RKO (cell line): ENCODE measurements at regions not wholly inside any gene's neighbourhood (a gene's known extent, or its start where the extent isn't known, plus 50 kb on each side); places are given as distances from the start of the nearest gene placed in this dataset.

Experiments
- DNase-seq: peaks from one replicate; pipeline ENCODE4 v3.0.0-alpha.2; 2016; ENCODE audit warnings: low spot score

GRCh38 chr4:77367638-77368037, 210.6 kb downstream of the CCNG2 start:
- DNase-seq = no peak

DNA sequence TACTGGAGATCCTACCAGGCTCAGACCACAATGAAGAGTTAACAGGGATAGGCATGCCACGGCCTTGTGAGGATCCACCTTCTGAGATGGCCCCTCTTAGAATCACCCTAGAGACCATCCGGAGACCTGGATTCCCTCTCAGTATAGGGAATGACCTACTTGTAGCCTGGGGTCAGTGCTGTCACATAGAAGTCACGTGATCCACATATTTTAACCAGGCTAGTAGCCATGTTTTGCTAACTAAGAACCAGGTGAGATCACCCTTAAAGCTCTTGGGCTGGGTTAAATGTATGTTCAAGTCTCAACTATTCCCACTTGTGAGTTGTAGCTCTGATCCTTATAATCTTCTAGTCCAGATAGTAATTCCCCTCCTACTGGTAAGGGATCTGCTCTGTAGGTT, 215.4 kb downstream of the CCNG2 start:
- no peak for DNase-seq

GRCh38 chr4:77375866-77376607, 219.0 kb downstream of the CCNG2 start:
- no peak for DNase-seq

- DNase-seq = no peak
These were observed 219.9 kb downstream of the CCNG2 start for GRCh38 chr4:77376788-77377460.

DNA sequence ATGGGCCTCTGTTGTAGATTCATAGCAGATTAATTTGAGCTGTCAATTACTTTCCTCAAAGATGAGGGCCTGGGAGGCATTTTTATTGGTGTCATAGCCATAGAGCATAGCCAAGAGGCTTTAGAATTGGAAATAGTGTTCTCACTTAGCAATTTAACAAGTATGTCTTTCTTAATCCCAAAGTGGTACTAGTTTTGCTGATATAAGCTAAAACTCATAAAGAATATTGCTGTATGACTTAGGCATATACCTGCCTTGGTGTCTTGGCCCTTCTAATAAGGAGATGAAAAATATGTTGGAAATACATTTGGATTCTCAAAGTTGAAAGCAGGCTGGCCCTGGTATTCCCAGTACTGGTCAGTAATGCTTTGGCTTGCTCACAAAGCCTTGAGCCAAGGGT, 221.5 kb upstream of the CXCL13 start:
- no peak for DNase-seq

DNA sequence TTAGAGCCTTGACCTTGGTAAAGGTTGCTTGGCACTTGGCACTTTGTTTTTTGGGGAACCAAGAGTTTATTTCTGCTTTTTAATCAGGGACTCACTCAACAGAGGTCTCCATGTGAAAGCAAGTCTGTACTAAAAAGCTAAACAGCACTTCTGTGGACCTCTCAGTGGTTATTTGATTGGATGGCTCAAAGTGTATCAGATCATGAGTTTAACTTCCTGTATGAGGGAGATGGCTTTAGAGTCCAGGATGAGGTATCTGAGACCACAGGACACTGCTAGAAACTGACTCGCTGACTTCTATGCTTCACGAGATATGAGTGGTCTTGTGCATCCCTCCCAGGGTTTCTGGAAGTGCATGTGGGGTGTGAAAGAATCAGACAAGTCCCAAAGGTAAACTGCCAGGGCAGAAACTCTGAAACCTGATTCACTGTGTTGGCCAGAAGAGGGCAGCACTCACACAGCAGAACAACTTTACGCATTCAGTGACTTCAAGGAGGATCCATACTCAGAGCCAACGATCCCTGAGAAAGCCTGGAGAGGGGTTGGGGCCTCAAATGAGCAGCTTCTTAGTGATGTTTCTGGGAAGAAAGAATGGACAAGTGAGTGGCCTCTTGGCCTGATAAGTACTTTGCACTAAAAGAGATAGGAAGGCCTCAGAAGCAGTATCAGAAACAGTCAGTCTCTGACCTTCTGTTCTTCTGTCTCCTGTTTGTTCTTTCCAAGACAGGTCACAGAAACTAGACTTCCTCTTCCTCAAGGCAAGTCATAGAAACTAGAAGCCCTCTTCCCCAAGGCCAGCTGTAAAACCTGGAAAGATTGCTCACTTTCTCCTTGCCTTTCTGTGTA, 220.3 kb upstream of the CXCL13 start:
- peak; percentile 71 for DNase-seq

DNA sequence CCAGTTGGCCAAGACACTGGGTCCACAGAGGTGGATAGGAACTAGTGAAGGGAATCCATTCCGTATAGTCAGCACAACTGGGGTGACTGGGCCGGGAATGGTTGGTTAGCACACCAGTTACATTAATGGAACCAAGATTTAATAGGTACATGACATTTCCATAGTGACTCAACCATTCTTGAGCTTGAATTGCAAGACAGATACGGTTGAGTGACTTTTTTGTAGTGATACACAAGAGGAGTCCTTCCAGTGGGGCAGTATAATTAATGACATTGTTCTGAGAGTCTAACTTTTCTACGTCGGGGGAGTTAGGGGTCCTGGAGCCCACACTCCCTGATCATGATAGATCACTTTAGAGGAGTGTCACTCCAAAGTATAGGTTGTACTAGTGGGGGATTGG, 211.6 kb upstream of the CXCL13 start:
- no peak for DNase-seq

DNA sequence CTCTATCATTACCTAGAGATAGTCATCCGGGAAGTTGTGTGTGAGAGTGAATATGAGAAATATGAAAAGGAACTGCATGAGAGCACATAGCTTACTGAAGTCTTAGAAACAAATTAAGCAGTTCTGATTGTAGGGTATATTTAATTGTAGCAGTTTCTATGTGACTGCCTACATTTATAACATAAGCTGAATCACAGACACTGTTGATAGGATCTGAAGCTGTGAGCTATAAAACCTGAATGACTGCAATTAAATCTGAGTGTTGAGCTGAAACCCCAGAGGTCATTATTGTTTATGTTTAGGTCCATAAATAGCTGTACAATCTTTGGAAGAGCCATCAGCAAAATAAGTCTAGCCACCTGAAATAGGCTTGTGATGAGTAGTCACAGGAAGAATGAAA, 210.1 kb upstream of the CXCL13 start:
- DNase-seq = no peak

DNA sequence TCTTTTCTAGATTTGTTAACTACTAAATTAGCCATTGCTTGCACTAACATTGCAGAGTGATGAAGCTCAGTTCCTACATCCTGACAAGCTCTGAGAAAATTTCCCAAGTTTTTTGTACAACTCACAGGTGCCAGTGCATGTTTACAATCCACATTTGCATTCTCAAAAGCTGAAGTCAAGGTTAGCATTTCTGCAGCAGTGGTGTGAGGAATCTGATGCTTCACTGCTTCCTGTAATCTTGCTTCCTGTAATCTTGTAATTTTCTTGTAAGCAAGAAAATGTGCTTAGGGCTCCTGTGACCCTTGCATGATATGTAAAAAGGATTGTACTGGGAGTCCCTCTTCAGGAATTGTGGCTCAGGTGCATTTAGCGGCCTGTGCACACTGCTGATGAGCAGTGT, 207.4 kb upstream of the CXCL13 start:
- DNase-seq = no peak

- DNase-seq = no peak
These were observed 205.8 kb upstream of the CXCL13 start for GRCh38 chr4:77399831-77400230.

DNA sequence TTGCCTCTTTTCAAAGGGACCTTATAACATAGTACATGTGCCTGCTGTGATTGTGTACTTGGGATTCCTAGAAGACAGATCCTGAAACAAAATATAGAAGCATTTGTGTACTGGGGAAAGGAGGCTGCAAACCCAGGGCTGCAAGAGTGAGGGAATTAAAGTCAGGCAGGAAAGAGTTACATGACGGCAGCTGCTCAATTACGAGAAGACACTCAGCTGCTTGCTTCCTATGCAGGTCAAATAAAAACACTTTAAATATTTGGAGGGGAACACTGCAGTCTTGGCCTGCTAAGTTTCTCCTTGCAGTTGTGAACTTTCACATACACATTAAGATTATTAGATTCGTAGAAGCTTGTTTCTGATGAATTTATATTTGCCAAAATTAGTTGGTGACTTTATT, 191.9 kb upstream of the CXCL13 start:
- no peak for DNase-seq

DNA sequence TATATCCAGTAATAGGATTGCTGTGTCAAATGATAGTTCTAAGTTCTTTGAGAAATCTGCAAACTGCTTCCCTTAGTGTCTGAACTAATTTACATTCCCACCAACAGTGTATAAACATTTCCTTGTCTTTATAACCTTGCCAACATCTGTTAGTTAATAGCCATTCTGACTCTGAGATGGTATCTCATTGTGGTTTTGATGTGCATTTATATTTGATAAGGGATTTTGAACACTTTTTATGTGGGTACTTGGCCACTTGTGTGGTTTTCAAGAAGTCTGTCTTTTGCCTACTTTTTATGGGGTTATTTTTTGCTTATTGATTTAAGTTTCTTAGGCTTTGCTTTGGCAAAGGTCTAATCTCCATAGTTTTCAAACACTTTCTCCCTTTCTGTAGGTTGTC, 189.9 kb upstream of the CXCL13 start:
- DNase-seq = no peak

DNA sequence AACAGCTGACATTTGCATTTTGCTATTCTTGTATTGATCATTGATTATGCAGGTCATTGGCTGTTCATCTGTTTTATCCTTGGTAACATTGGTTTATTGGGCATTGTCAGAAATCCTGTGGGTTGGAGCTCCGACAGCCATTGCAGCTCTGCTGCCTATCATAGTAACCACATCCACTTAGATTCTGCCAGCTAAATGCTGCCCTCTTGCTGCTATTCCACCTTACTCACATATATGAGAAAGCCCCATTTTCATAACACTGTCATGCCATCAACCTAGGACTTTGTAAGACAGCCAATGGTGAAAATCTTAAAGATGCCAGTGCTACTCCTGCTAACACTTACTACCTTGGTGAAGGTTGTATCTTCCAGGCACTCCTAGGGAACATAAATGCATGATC, 187.3 kb upstream of the CXCL13 start:
- DNase-seq = peak; percentile 41

GRCh38 chr4:77430847-77431246, 174.8 kb upstream of the CXCL13 start:
- DNase-seq = no peak

- DNase-seq = no peak
These were observed 174.1 kb upstream of the CXCL13 start for GRCh38 chr4:77431546-77431945.

- DNase-seq = peak; percentile 7
These were observed 172.8 kb upstream of the CXCL13 start for GRCh38 chr4:77432717-77433417.

DNA sequence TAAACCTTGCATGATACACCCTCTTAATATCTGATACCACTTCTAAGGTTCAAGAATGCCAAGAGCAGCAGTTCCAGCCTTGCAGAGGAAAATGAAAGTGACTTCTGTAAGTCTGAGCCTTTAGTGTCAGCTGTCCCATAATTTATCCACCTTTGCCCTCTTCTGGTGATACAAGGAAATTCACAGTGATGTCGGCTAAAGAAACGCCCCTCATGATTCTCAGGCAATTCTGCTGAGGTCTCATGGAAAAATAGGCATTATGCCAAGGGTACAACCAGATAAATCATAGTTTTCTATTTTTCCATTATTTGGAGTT, 172.2 kb upstream of the CXCL13 start:
- DNase-seq = peak; percentile 73

DNA sequence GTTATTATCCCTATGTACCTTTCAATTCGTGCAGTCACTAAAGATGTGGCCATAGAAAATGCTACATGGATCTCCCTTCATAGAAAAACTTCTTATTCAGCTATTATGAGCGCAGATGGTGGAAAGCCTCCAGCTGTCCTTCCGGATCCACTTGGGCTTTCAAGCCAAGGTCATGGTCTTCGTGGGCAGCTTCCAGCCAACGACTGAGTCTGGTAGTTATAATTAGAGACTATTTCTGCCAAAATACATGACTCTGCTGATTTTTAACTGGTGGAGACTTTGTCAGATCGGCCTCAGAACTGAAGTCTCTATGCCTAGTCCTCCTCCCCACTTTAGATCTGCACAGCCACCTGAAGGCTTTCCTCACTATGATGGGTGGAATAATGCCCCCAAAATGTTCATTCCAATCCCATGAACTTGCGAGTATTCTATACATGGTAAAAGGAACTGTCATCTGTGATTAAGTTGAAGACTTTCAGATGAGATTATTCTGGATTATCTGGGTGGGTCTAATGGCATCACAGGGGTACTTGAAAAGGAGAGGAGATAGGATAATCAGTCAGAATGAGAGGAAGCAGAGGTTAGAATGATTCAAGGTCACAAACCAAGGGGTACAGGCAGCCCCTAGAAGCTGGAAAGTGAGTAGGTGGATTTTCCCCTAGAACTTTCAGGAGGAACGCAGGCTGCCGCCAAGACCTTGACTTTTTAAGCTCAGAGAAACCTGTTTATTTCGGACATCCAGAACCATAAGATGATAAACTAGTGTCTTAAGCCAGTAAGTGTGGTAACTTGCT, 171.1 kb upstream of the CXCL13 start:
- DNase-seq = no peak

GRCh38 chr4:77437079-77437478, 168.5 kb upstream of the CXCL13 start:
- no peak for DNase-seq

GRCh38 chr4:77438549-77438948, 167.1 kb upstream of the CXCL13 start:
- no peak for DNase-seq

- no peak for DNase-seq
These were observed 161.7 kb upstream of the CXCL13 start for GRCh38 chr4:77443941-77444340.

GRCh38 chr4:77445823-77446222, 159.8 kb upstream of the CXCL13 start:
- DNase-seq = no peak
